NCI-H748 treated with DMSO at 0.1 percent for 48 hours (cell line): ENCODE measurements at regions not wholly inside any gene's neighbourhood (a gene's known extent, or its start where the extent isn't known, plus 50 kb on each side); places are given as distances from the start of the nearest gene placed in this dataset.

Experiments used
- DNase-seq: peaks from one replicate; lab custom pipeline; 2025; lab: John Stamatoyannopoulos, UW

DNA sequence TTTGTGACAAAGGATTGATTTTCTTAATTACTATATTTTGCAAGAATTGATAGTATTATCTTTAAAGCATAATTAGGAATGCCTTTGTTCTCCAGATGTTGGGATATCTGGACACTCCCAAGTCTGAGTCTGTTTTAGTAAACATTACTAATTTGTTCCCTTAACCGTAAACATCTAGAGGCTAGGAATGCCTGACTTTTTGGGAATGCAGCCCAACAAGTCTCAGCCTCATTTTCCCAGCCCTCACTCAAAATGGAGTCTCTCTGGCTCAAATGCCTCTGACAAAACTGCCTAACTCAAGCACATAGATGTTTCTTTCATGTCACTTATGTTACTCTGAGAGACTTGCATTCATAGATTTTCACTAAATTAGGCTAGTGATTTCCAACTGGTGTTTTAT is 297.0 kb upstream of the CLNK start:
- no peak for DNase-seq

DNA sequence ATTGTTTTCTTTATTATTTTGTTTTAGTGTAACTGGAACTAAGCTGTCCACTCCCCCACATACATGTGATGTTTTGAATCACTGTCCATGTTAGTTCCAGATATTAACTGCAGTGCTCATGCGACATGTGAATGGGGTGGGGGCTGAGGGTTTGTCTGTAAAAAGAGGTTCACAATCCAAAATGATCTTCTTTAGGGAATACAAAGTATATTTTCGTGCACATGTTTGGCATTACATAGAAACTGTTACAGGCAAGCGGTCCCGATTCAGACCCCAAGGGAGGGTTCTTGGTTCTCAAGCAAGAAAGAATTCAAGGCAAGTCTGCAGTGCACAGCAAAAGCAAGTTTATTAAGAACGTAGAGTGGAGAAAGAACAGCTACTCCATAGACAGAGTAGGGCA is 296.5 kb upstream of the CLNK start:
- DNase-seq: no peak

DNA sequence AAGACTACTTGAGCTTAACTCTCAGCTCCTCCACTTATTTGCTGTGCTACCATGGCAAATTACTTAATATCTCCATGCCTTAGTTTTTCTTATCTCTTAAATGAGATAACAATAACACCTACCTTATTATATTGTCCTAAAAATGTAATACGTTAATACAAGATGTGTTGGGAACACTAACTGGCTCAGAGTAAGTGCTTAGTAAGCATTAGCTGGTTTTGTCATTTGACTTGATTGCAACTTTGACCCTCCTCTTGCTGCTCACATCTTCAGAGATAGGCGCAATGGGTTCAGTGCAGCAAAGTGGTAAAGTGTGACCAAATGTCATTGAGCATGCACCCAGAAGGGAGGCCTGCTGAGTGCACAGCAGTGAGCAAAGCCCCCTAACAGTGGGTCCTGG is 294.5 kb upstream of the CLNK start:
- no peak for DNase-seq

DNA sequence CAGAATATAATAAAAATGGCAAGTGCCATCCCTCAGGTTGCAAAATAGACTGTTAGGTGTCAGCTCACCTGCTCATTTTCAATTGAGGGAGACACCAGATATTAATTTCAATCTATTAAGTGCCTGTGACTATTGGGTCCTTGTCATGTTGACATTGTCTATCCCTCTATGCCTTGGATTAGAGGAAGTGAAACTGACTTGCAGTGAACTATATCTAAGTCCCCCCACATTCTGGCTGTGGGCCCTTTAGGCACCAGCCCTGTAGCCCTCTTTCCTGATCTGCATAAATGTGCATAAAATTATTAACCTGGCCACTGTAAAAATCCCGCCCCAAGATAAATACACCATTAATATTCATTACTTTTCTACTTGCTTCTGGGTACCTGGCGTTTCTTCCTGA is 293.0 kb upstream of the CLNK start:
- no peak for DNase-seq

DNA sequence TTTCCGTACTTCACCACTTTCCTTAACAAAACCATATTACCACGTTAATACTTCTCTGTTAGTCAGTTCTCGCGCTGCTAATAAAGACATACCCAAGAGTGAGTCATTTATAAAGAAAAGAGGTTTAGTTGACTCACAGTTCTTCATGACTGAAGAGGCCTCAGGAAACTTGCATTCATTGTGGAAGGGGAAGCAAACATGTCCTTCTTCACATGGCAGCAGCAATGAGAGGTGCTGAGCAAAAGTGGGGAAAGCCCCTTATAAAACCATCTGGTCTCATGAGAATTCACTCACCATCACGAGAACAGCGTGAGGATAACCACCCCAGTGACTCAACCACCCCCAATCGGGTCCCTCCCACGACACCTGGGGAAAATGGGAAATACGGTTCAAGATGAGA is 289.8 kb upstream of the CLNK start:
- no peak for DNase-seq

DNA sequence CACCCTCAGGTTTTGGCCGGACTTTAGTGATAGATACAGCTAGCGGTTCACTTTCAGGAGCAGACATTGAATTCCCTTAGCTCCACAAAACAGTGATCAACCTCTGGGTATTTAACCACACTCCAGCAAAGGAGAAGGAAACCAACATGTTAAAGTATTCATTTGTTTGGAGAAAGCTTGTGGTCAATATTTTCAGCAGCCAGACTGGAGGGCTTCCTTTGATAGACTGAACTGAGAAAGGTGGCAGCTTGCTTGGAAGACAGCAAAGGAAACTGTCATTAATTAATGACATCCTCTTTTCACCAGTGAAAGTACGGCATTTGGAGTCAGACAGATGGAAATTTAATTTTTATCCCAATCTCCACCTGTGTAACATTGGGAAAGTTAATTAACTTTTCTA is 289.1 kb upstream of the CLNK start:
- DNase-seq: no peak

DNA sequence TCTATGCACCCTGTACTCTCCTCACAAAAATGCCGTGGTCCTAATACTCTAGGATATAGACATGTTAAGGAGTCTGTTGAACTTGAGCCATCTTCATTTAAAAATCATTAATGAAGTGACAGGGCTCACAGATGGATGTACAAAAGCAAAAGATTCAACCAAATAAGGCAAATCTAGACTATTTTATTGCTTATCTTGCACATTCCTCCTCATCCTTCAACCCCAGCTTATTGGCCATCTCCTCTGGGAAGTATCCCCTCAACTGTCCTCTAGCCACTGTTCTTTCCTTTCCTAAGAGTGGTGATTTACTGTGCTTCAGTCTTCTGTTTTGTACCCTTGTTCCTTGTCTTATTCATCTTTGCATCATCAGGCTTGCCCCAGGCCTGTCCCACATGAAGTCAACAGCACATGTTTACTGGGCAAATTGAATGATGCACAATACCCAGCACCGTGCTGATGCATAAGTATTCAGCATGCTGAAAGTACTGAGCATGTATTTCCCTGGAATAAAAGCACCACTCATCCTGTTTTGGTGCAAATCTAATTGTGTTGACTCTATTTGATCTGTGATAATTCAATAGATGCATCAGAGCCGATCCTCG is 287.3 kb upstream of the CLNK start:
- DNase-seq: no peak

DNA sequence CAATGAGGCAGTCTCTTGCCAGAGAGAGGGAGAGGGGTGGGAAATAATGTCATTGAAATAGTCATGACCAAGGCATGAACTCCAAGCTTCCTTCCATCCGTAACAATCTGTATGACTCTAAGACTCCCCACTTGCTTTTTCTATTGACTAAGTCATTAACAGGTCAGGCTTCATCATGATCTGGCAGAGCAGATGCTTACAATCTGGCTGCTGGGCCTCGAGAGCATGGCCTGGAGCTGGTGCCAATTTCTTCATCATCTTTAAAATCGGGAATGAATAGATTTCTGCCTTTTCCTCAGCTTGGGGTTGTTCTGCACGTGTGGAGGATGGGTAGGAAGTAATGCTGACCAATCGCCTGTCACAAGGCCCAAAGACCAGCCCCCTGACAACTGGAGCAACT is 280.6 kb upstream of the CLNK start:
- DNase-seq: no peak

DNA sequence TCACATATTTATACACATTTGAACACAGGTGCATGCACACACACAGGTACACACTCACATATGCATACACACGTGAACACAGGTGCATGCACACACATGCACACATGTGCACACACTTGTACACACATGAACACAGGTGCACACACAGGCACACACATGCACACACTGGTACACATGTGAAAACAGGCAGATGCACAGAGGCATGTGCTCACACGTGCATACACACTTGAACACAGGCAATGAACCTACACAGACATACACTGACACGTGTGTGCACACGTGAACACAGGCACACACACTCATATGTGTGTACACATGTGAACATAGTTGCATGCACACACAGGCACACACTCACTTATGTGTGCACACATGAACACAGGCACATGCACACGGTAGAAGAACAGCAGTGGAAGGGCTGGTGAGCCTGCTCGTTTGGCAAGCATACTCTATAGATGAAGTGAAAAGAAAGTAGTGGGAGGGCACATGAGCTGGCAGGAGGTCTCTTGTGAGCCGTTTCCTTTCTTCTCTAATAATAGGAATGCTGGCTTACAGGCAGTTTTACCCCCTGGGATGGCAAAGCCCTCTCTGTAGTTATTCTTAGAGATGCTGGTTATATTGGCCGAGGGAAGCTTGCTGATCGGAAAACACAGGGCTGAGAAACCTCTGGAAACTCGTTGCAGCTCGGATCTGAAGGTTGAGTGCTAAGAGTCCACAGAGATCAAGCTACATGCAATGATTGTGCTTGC is 279.6 kb upstream of the CLNK start:
- no peak for DNase-seq

DNA sequence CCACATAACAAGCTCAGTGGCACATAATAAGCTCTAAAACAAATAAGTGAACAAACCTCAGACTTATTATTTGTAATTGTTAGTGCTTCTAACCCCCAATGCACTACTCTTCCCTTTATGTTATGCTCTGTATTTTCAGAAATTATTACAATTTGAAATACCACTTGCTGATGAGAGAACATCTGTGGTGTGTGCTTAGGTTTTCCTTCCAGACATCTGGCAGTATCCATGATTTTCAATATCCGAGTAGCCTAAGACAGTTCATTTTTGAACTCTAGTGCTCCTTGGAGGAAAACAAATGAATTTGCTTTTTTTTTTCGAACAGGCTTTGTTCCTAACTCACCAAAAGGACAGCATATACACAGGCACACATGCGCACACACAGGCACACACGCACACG is 278.7 kb upstream of the CLNK start:
- DNase-seq: no peak

DNA sequence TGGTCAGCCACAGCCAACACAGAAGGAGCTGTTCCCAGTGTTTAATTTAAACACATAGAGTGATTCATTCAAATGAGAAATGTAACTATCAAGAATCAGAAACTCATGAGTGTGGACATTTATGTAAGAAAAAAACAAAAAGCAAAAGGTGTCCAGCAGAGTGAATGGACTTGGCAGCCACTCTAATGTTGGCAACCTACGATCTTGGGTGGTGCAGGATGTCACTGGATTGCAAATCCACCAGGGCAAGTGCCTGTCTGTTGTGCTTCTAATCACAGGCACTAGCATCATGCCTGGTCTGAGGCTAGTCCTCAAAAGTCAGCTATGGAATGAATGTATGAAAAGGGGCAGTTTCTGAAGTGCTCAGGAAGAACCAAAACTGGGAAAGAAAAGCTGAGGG is 277.7 kb upstream of the CLNK start:
- no peak for DNase-seq

DNA sequence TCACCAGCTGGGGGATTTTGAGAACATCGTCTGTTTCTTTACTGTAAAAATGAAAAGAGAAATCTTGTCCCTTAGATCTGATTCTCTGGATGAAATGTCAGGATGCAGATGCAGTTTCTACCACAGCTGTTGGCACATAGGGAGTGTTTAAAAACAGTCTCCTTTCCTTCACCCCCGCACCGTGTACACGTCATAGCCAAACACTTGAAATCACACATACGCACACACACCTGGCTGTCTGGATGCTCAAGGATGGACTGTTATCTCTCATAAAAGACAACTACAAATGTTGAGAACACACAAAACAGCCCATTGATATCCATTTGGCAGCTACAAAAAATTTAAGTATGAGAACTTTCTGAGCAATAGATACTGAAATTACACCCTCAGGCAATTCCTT is 275.8 kb upstream of the CLNK start:
- peak; percentile 2 for DNase-seq

DNA sequence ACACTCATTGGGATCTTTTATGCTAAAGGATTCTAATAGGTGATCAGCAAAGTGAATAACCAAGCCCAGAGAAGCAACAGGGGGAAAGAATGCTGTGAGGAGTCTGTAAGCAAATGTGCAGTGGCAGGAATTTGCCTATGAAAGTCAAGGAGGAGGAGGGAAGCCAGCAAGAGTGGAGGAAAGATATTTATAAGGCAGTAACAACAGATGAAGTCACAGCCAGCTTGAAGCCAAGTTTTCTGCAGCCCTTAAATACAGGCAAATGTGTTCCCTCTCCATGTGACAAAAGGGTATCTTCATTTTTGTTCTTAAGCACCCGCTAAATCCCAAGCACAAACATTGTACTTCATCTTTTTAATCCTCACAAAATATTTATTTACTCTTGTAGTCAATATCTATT is 275.0 kb upstream of the CLNK start:
- no peak for DNase-seq

DNA sequence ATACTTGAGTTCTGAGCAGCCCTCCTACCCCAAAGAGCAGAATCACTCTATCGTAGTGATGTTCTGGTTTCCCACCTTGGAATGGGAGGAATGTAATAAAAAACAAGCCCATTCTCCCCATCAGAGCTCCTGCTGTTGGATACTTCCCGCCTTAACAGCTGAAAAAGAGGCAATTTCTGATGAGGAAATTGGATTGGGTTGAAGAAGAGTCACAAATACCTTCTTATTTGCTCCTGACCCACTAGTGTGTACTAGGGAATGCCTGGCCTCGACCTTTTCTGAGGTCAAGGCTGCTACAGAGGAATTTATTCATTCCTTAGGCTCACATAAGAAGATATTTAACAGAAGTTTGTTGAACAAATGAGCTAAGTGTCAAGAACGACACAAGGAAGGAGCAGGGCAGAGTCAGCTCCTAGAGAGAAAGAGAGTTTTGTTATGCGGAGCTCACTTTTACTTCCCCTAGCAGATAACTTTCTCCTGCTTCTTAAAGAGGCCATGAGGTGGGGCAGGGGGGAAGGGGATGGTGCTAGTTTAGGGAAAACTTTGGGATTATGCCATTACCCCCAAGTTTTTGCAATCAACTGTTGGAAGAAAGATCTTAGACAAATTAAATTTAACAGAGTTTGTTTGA is 273.8 kb upstream of the CLNK start:
- no peak for DNase-seq

DNA sequence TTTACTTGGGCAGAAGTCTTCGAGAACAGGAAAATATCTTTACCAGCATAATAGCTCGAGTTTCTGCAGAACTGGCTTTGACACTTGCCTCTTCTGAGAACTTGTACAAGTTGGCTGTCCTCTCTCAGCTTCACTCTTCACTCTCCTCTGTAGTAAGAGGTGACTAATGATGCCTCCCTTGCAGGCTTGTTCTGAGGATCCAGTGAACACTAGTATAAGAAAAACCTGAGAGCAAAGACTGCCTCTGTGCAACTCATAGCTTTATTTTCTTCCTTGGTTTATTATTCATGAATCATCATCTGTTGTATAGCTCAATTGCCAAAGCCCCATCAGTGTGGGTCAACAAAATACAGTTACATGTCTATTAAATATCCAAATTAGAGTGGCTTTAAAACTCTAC is 266.7 kb upstream of the CLNK start:
- DNase-seq: no peak

DNA sequence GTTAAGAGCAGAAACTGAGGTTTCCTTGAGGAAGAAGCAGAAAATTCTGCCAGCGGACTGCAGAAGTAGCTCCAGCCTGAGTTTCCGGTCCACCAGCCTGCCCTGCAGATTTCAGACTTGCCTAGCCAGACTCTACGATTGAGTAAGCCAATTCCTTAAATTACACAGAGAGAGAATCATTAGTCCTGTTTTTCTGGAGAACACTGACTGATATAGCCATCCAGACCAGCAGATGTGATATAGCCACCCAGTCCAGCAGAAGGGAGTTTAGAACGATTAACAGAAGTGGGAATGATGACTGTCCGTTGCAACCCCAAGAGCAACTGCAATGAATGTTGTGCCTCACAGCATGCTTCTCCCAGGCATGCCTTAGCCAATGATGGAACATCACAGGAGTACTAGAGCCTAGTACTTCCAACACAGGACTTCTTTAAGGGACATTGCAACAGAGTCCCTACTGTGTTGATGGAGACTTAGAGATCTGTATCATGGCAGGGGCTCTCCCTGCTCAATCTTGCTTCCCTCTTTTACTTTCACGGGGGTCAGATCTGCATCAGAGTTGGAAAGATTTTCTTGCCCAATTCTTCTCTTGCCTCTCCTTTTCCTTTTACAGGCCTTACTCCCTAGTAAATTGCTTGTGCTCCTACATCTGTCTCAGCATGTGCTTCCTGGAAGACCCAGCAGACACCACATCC is 264.6 kb upstream of the CLNK start:
- DNase-seq: no peak

DNA sequence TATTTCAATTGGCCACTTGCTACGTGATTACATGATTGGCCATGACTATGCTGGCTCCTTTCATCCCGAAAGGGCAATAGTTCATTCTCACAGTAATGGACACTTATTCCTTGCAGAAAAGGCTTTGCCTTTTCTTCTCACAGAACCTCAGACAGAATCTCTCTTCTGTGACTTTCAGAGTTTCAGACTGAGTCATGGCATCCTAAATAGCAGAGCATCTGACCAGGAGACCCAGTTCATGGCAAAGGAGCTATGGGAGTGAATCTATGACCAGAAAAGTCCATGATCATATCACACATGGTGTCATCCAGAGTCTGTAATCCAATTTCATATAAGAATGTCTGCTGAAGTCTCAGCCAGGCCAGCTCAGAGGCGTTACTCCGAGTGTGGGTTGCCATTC is 263.3 kb upstream of the CLNK start:
- no peak for DNase-seq

DNA sequence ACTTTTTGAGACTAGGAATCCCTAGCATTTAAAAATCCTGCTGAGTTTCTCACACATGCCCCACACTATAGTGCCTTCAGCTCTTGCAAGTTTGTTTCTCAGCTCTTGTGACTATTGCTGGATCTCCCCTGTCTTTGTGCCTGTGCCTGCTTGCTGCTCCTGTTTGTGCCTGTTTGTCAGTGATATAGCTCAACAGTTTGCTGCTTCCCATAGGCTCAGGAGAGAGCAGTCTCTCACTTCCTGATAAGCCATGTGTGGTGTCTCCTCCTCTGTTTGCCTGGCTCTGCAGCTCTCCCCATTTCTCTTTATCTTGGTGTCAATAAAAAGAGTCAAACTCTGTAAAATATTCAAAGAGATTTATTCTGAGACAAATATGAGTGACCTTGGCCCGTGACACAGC is 259.8 kb upstream of the CLNK start:
- DNase-seq: no peak

DNA sequence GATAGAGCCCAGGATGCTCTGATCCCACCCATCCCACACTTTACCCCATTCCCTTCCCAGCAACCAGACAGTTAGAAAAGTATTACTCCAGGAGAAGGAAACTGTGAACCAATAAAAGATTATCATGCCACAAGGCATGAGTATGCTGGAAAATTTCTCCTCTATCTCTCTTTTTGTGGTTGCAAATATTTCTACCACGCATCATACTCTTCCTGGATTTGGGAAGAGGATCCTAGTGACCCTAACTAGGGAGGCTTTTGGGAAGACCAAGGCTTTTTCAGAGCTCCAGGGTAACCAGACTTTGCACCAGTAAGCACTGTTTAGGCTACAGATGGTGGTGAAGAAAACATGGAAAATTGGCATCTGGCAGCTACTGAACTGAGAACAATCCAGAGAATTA is 257.6 kb upstream of the CLNK start:
- DNase-seq: no peak

DNA sequence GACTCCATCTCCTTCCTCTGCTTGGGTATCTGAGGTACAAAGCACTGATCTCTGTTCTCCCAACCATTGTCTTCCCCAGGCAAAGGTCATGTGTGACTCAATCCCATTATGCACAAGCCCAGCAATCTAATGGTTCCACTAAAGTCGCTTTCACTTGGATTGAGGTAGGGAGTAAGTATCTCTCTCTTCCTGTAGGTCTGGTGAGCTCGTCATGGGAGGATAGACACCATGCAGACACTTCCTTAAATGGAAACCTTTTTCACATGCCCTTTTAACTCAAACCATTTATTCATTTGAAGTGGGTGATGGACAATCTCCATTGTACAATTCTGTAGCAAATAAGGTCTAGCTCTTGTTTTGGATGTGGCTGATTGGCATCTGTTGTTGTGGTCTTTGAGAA is 245.2 kb upstream of the CLNK start:
- DNase-seq: no peak

DNA sequence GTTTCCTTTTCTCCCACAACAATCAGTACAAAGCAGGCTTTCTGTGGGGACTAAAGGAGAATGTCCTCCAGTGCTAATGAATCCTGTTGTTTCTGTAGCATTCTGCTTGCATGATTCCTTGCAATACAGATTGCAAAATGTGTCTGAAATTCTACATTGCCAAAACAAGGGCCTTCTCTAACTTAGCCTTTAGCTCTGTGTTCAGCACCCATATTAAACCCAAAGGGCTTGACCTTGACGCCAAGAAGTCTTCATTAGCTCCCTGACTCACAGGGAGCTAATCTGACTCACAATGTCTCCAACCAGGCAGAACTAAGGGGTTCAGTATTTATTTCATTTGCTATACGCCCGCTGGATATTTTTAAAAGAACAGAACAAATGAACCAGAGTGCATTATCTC is 241.4 kb upstream of the CLNK start:
- no peak for DNase-seq

DNA sequence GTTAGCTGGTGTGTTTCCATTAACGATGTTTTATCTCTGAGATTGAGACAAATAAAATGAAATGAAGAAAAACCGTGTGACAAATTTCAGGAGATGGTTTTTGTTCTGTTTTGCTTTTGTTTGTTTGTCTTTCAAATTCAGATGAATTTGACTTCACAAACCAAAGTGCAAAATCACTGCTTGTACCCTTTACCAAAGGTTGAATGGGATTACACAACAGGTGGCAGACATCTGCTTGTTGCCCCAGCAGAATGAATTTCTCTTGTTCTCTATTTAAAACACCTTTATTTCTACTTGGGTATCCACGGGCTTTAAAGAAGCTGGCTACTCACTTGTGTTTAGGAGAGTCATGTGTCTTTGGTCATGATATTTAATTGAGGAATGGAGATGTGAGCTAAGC is 239.7 kb upstream of the CLNK start:
- no peak for DNase-seq

DNA sequence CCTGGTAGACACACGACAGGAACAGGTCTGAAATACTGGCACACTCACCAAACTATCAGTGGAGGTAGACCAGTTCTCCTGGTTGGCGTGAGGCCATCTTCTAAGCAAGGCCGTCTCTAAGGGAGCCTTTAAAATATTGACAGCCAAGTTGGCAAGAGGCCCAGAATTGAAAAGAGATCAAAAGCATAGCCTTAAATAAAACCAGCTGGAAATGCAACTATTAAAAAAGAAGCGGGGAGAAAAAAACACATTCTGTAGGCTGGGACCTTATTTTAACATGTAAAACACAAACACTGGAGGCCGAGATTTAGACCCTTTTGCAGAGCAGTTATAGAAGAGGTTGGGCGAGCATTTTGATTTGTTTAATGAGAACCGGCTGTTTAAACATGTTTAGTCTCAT is 233.0 kb upstream of the CLNK start:
- DNase-seq: peak; percentile 90
